AG10803 (cell line): ENCODE measurements at regions not wholly inside any gene's neighbourhood (a gene's known extent, or its start where the extent isn't known, plus 50 kb on each side); places are given as distances from the start of the nearest gene placed in this dataset.

Experiments
- DNase-seq: peaks from one replicate; pipeline ENCODE4 v3.0.0; 2010; ENCODE audit warnings: low read depth
- H3K4me3 ChIP-seq: 2 replicates; pipeline ENCODE4 v1.5.1; 2011; ENCODE audit warnings: mild to moderate bottlenecking, low read length, control low read depth
- CTCF ChIP-seq: conservative IDR thresholded peaks from 2 replicates; pipeline ENCODE4 v1.5.1; 2011; ENCODE audit warnings: mild to moderate bottlenecking, low read length, control low read depth, inconsistent platforms

- DNase-seq = no peak
- H3K4me3 ChIP-seq = no peak overlapping the region
- TF ChIP-seq CTCF = no peak
Observed at GRCh38 chr15:70227147-70227546, 129.4 kb upstream of the TLE3 start.

- DNase-seq = no peak
- no peak for TF ChIP-seq CTCF
- no peak overlapping the region for H3K4me3 ChIP-seq
Observed at GRCh38 chr15:70226337-70226980, 128.7 kb upstream of the TLE3 start.

- no peak overlapping the region for H3K4me3 ChIP-seq
- TF ChIP-seq CTCF = no peak
- DNase-seq = no peak
Observed at GRCh38 chr15:70225416-70225815, 127.7 kb upstream of the TLE3 start.

GRCh38 chr15:70222606-70223005, 124.9 kb upstream of the TLE3 start:
- TF ChIP-seq CTCF = no peak
- DNase-seq = no peak
- H3K4me3 ChIP-seq = no peak overlapping the region

- H3K4me3 ChIP-seq = no peak overlapping the region
- DNase-seq = no peak
- no peak for TF ChIP-seq CTCF
Observed at GRCh38 chr15:70220490-70221096, 122.9 kb upstream of the TLE3 start.

- H3K4me3 ChIP-seq = no peak overlapping the region
- no peak for TF ChIP-seq CTCF
- DNase-seq = no peak
Observed at GRCh38 chr15:70219966-70220365, 122.2 kb upstream of the TLE3 start.

GRCh38 chr15:70219256-70219895, 121.7 kb upstream of the TLE3 start:
- DNase-seq = no peak
- TF ChIP-seq CTCF = no peak

More at GRCh38 chr15:70219256-70219895, 121.7 kb upstream of the TLE3 start:
- H3K4me3 ChIP-seq = no peak overlapping the region
